SK-N-SH treated with all-trans-retinoic acid at 6 μM for 48 hours (cell line): ENCODE measurements at regions not wholly inside any gene's neighbourhood (a gene's known extent, or its start where the extent isn't known, plus 50 kb on each side); places are given as distances from the start of the nearest gene placed in this dataset.

Source experiments
- ATAC-seq: fragments of 200-7000 bp; cut with Tn5 transposase; 3 replicates; pipeline ENCODE4 v1.9.1; 2020; ENCODE audit warnings: mild to moderate bottlenecking, moderate library complexity
- BACH2 ChIP-seq: fragments of 250-450 bp; sonication (Bioruptor Pico); IDR thresholded peaks from 2 replicates; pipeline ENCODE4 v1.9.0; 2021; ENCODE audit warnings: mild to moderate bottlenecking, borderline replicate concordance
- CSDC2 ChIP-seq: fragments of 250-450 bp; sonication (Bioruptor Pico); IDR thresholded peaks from 2 replicates; pipeline ENCODE4 v1.5.0; 2020; ENCODE audit warnings: mild to moderate bottlenecking, moderate library complexity
- ESRRG ChIP-seq: fragments of 250-450 bp; sonication (Bioruptor Pico); IDR thresholded peaks from 2 replicates; pipeline ENCODE4 v1.6.1; 2021; ENCODE audit warnings: mild to moderate bottlenecking
- GLIS3 ChIP-seq: fragments of 250-450 bp; sonication (Bioruptor Pico); IDR thresholded peaks from 2 replicates; pipeline ENCODE4 v1.5.0; 2020; ENCODE audit warnings: mild to moderate bottlenecking, moderate library complexity
- ISL1 ChIP-seq: fragments of 250-450 bp; sonication (Bioruptor Pico); IDR thresholded peaks from 2 replicates; pipeline ENCODE4 v2.1.2; 2022; ENCODE audit warnings: mild to moderate bottlenecking, moderate library complexity
- OSR1 ChIP-seq: fragments of 250-450 bp; sonication (Bioruptor Pico); IDR thresholded peaks from 2 replicates; pipeline ENCODE4 v1.8.0; 2022; ENCODE audit warnings: moderate library complexity, mild to moderate bottlenecking, inconsistent platforms
- PPARA ChIP-seq: fragments of 250-450 bp; sonication (Bioruptor Pico); IDR thresholded peaks from 2 replicates; pipeline ENCODE4 v1.5.0; 2020; ENCODE audit warnings: mild to moderate bottlenecking, borderline replicate concordance
- RARB ChIP-seq: fragments of 250-450 bp; sonication (Bioruptor Pico); IDR thresholded peaks from 2 replicates; pipeline ENCODE4 v1.8.0; 2021; ENCODE audit warnings: mild to moderate bottlenecking, moderate library complexity
- TCF4 ChIP-seq: fragments of 250-450 bp; sonication (Bioruptor Pico); IDR thresholded peaks from 2 replicates; pipeline ENCODE4 v1.8.0; 2021; ENCODE audit warnings: mild to moderate bottlenecking, moderate library complexity, borderline replicate concordance
- TOX ChIP-seq: fragments of 250-450 bp; sonication (Bioruptor Pico); IDR thresholded peaks from 2 replicates; pipeline ENCODE4 v1.8.0; 2021; ENCODE audit warnings: mild to moderate bottlenecking, moderate library complexity, borderline replicate concordance
- ZC3H10 ChIP-seq: fragments of 250-450 bp; sonication (Bioruptor Pico); IDR thresholded peaks from 2 replicates; pipeline ENCODE4 v1.5.1; 2021; ENCODE audit warnings: mild to moderate bottlenecking, moderate library complexity
- ZFP3 ChIP-seq: fragments of 250-450 bp; sonication (Bioruptor Pico); IDR thresholded peaks from 2 replicates; pipeline ENCODE4 v1.5.0; 2020; ENCODE audit warnings: mild to moderate bottlenecking, moderate library complexity
- ZNF565 ChIP-seq: fragments of 450-650 bp; formaldehyde crosslinking; conservative IDR thresholded peaks from 2 replicates; pipeline ENCODE4 v1.5.0; 2020; ENCODE audit warnings: low read depth, mild to moderate bottlenecking, moderate library complexity
- ZNF70 ChIP-seq: fragments of 450-650 bp; formaldehyde crosslinking; IDR thresholded peaks from 2 replicates; pipeline ENCODE4 v1.5.0; 2020; ENCODE audit warnings: mild to moderate bottlenecking, moderate library complexity
- ZNF8 ChIP-seq: fragments of 450-650 bp; formaldehyde crosslinking; IDR thresholded peaks from 2 replicates; pipeline ENCODE4 v1.5.0; 2020; ENCODE audit warnings: mild to moderate bottlenecking, moderate library complexity
- TF ChIP-seq, protein P1 (sequence below): fragments of 250-450 bp; sonication (Bioruptor Pico); IDR thresholded peaks from 2 replicates; pipeline ENCODE4 v1.5.1; 2021; ENCODE audit warnings: mild to moderate bottlenecking, moderate library complexity
- TF ChIP-seq, protein P2 (sequence below): fragments of 250-450 bp; sonication (Bioruptor Pico); IDR thresholded peaks from 2 replicates; pipeline ENCODE4 v1.8.0; 2021; ENCODE audit warnings: low read depth, mild to moderate bottlenecking, moderate library complexity, borderline replicate concordance
- TF ChIP-seq, protein P3 (sequence below): fragments of 250-450 bp; sonication (Bioruptor Pico); IDR thresholded peaks from 2 replicates; pipeline ENCODE4 v1.5.1; 2020; ENCODE audit warnings: low read depth, mild to moderate bottlenecking, moderate library complexity
- TF ChIP-seq, protein P4 (sequence below): fragments of 250-450 bp; sonication (Bioruptor Pico); IDR thresholded peaks from 2 replicates; pipeline ENCODE4 v1.8.0; 2020; ENCODE audit warnings: mild to moderate bottlenecking, moderate library complexity, borderline replicate concordance
- TF ChIP-seq, protein P5 (sequence below): fragments of 250-450 bp; sonication (Bioruptor Pico); IDR thresholded peaks from 2 replicates; pipeline ENCODE4 v1.5.0; 2020; ENCODE audit warnings: mild to moderate bottlenecking, moderate library complexity

DNA sequence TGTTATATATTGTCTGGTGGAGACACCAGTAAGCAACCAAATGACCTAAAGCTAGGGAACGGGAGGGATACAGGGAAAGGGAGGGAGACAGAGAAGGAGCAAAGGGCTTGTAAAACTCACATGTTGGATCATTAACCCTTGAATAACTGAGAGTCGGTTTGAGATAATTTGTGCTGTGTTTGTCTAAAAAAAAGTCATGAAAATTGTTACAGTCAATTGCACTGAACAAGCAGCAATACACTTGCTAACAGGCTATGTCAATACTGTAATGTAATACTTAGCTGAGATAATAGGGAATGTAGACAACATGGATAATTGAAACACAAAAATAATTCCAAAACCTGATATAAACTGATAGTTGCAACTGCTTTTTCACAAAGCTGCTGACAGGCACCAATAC, 71.3 kb upstream of the ZNF521 start (continued):
- TF ChIP-seq, protein P1, sequence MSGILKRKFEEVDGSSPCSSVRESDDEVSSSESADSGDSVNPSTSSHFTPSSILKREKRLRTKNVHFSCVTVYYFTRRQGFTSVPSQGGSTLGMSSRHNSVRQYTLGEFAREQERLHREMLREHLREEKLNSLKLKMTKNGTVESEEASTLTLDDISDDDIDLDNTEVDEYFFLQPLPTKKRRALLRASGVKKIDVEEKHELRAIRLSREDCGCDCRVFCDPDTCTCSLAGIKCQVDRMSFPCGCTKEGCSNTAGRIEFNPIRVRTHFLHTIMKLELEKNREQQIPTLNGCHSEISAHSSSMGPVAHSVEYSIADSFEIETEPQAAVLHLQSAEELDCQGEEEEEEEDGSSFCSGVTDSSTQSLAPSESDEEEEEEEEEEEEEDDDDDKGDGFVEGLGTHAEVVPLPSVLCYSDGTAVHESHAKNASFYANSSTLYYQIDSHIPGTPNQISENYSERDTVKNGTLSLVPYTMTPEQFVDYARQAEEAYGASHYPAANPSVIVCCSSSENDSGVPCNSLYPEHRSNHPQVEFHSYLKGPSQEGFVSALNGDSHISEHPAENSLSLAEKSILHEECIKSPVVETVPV (CRISPR knock-in tag), result no peak
- TF ChIP-seq ZC3H10 (CRISPR knock-in tag), result no peak

DNA sequence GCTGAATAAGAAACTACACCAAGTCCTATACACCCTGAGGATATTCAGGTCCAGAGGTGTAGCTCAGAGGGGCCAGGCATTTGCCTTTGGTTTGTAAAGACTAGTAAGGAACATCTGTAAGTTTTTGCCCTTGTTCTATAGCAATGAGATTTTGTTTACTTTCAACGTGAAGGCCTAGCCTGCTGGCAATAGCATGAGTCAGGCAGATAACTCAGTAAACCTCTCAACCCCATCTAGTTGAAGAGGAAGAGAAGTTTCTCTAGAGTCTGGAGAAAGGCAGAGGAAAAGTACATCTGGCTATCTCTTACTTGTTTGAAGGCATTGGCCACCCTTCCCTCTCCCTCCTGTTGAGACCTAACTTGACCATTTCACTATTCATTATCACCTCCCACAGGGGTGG, 70.3 kb upstream of the ZNF521 start:
- no peak for TF ChIP-seq ZC3H10 (CRISPR knock-in tag)
- no peak for TF ChIP-seq GLIS3
- TF ChIP-seq CSDC2 (CRISPR knock-in tag), result no peak
- TF ChIP-seq, protein P2, sequence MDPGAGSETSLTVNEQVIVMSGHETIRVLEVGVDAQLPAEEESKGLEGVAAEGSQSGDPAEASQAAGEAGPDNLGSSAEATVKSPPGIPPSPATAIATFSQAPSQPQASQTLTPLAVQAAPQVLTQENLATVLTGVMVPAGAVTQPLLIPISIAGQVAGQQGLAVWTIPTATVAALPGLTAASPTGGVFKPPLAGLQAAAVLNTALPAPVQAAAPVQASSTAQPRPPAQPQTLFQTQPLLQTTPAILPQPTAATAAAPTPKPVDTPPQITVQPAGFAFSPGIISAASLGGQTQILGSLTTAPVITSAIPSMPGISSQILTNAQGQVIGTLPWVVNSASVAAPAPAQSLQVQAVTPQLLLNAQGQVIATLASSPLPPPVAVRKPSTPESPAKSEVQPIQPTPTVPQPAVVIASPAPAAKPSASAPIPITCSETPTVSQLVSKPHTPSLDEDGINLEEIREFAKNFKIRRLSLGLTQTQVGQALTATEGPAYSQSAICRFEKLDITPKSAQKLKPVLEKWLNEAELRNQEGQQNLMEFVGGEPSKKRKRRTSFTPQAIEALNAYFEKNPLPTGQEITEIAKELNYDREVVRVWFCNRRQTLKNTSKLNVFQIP (CRISPR knock-in tag), result no peak
- TF ChIP-seq, protein P3, sequence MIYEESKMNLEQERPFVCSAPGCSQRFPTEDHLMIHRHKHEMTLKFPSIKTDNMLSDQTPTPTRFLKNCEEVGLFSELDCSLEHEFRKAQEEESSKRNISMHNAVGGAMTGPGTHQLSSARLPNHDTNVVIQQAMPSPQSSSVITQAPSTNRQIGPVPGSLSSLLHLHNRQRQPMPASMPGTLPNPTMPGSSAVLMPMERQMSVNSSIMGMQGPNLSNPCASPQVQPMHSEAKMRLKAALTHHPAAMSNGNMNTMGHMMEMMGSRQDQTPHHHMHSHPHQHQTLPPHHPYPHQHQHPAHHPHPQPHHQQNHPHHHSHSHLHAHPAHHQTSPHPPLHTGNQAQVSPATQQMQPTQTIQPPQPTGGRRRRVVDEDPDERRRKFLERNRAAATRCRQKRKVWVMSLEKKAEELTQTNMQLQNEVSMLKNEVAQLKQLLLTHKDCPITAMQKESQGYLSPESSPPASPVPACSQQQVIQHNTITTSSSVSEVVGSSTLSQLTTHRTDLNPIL (CRISPR knock-in tag), result no peak
- no peak for TF ChIP-seq OSR1 (CRISPR knock-in tag)
- TF ChIP-seq ISL1 (CRISPR knock-in tag), result no peak
- TF ChIP-seq TOX (CRISPR knock-in tag), result no peak
- TF ChIP-seq, protein P4, sequence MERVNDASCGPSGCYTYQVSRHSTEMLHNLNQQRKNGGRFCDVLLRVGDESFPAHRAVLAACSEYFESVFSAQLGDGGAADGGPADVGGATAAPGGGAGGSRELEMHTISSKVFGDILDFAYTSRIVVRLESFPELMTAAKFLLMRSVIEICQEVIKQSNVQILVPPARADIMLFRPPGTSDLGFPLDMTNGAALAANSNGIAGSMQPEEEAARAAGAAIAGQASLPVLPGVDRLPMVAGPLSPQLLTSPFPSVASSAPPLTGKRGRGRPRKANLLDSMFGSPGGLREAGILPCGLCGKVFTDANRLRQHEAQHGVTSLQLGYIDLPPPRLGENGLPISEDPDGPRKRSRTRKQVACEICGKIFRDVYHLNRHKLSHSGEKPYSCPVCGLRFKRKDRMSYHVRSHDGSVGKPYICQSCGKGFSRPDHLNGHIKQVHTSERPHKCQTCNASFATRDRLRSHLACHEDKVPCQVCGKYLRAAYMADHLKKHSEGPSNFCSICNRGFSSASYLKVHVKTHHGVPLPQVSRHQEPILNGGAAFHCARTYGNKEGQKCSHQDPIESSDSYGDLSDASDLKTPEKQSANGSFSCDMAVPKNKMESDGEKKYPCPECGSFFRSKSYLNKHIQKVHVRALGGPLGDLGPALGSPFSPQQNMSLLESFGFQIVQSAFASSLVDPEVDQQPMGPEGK, result no peak
- no peak for TF ChIP-seq ZNF8
- no peak for TF ChIP-seq TCF4 (CRISPR knock-in tag)
- TF ChIP-seq RARB (CRISPR knock-in tag), result no peak
- no peak for TF ChIP-seq BACH2 (CRISPR knock-in tag)
- TF ChIP-seq ZNF70 (CRISPR knock-in tag), result no peak
- TF ChIP-seq, protein P1 (CRISPR knock-in tag), result no peak
- TF ChIP-seq ZNF565 (CRISPR knock-in tag), result no peak
- TF ChIP-seq PPARA (CRISPR knock-in tag), result no peak
- no peak for ATAC-seq

DNA sequence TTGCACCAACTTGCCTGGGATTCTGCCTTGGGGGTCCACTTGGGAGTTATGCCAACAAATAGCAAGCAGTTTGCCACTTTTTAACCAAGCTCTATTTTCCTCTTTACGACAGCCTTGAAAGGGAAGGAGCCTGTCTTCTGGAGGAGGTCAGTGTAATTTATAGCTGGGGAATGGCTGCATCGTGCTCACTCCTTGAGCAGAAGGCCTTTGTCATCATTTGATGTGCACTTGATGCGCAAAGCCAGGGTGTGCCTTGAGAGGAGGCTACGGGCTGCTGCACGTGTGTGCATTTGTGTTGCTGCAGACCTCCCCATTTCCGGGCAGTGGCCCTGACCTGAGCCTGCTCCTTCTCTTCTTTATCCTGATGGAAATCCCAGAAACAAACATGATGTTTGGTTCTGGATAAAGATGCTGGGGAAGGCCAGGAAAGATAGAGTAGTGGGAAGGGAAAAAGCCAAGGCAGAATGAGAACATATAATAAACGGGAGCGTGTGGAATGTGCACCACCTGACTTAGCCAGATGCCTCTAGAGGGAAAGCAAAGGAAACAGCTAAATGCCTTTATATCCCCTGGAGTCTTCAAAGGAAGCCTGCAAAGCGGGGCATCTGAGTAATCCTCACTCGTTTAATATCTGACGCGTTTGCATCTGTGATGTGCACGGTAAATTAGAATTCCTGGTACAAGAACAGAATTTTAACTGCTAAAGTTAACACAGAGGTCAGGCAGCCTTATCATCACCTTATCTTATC, 68.3 kb upstream of the ZNF521 start:
- TF ChIP-seq ZNF8 (no peak), PPARA (CRISPR knock-in tag) (no peak), CSDC2 (CRISPR knock-in tag) (no peak), ZFP3 (no peak), TOX (CRISPR knock-in tag) (no peak), ZC3H10 (CRISPR knock-in tag) (no peak), TCF4 (CRISPR knock-in tag) (no peak), RARB (CRISPR knock-in tag) (no peak), ESRRG (CRISPR knock-in tag) (no peak), ZNF565 (CRISPR knock-in tag) (no peak)
- TF ChIP-seq, protein P1 (CRISPR knock-in tag), result no peak
- TF ChIP-seq, protein P5, sequence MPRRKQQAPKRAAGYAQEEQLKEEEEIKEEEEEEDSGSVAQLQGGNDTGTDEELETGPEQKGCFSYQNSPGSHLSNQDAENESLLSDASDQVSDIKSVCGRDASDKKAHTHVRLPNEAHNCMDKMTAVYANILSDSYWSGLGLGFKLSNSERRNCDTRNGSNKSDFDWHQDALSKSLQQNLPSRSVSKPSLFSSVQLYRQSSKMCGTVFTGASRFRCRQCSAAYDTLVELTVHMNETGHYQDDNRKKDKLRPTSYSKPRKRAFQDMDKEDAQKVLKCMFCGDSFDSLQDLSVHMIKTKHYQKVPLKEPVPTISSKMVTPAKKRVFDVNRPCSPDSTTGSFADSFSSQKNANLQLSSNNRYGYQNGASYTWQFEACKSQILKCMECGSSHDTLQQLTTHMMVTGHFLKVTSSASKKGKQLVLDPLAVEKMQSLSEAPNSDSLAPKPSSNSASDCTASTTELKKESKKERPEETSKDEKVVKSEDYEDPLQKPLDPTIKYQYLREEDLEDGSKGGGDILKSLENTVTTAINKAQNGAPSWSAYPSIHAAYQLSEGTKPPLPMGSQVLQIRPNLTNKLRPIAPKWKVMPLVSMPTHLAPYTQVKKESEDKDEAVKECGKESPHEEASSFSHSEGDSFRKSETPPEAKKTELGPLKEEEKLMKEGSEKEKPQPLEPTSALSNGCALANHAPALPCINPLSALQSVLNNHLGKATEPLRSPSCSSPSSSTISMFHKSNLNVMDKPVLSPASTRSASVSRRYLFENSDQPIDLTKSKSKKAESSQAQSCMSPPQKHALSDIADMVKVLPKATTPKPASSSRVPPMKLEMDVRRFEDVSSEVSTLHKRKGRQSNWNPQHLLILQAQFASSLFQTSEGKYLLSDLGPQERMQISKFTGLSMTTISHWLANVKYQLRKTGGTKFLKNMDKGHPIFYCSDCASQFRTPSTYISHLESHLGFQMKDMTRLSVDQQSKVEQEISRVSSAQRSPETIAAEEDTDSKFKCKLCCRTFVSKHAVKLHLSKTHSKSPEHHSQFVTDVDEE, result no peak
- TF ChIP-seq, protein P2 (CRISPR knock-in tag), result no peak
- no peak for ATAC-seq
